HepG2 (cell line): ENCODE measurements at regions not wholly inside any gene's neighbourhood (a gene's known extent, or its start where the extent isn't known, plus 50 kb on each side); places are given as distances from the start of the nearest gene placed in this dataset.

Experiments used
- ATAC-seq: fragments of 200-7000 bp; cut with Tn5 transposase; 3 replicates; pipeline ENCODE4 v1.9.1; 2020; ENCODE audit warnings: mild to moderate bottlenecking, moderate library complexity
- BruUV-seq: library from RNA; stranded (reverse); fragments of 400-500 nt; replicated peaks from 2 replicates; lab custom pipeline; 2021; lab: Mats Ljungman, UMichigan
- CTCF ChIA-PET: fragments of 300-600 bp; formaldehyde crosslinking; extraction: SDS; loops from one replicate; lab custom pipeline; 2021; ENCODE audit warnings: low total read pairs, inconsistent platforms, low intra/inter-chr PET ratio; lab: Yijun Ruan, JAX
- POLR2A ChIA-PET: fragments of 350-600 bp; sonication (Branson Sonifier 250); formaldehyde crosslinking; loops from one replicate; lab custom pipeline; 2020; ENCODE audit warnings: antibody characterized with exemption, inconsistent platforms; lab: Yijun Ruan, JAX
- DNase-seq: peaks from one replicate; pipeline ENCODE4 v3.0.0-alpha.2; 2015; ENCODE audit warnings: low spot score
- FAIRE-seq: peaks from 3 replicates; lab custom pipeline; 2011; peaks lifted over from hg19 to GRCh38; lab: Jason Lieb, UNC
- H2AFZ ChIP-seq: one replicate; pipeline ENCODE4 v1.6.1; 2011; ENCODE audit warnings: low read length, inconsistent platforms
- H3K27ac ChIP-seq: fragments of 300-600 bp; 3 replicates; pipeline ENCODE4 v1.8.0; 2011; ENCODE audit warnings: mixed run types, mild to moderate bottlenecking, mixed read lengths, low read length, inconsistent platforms; ENCODE audit not compliant: insufficient read depth; ENCODE audit errors: extremely low read length
- H3K27me3 ChIP-seq, 2 experiments: fragments of 200-600 bp in 1 of 2; 2 replicates in 1 of 2; 3 replicates in 1 of 2; pipeline versions ENCODE4 v1.6.0 to v1.8.0; 2011; ENCODE audit warnings: low read length in 2 of 2, mild to moderate bottlenecking in 2 of 2, moderate library complexity in 2 of 2, inconsistent platforms in 1 of 2; ENCODE audit not compliant: insufficient read depth in 2 of 2, control insufficient read depth in 1 of 2
- H3K36me3 ChIP-seq, 2 experiments: fragments of 200-600 bp in 1 of 2; replicated peaks in 1 of 2; 2 replicates in 1 of 2; 3 replicates in 1 of 2; pipeline versions ENCODE4 v1.5.1 to v1.8.0; 2011; ENCODE audit warnings: low read length in 2 of 2, inconsistent platforms in 1 of 2; ENCODE audit not compliant: insufficient read depth in 2 of 2, control insufficient read depth in 1 of 2
- H3K4me1 ChIP-seq: 2 replicates; pipeline ENCODE4 v1.5.1; 2012; ENCODE audit warnings: low read length, inconsistent platforms; ENCODE audit not compliant: insufficient read depth
- H3K4me2 ChIP-seq: 2 replicates; pipeline ENCODE4 v1.6.0; 2011; ENCODE audit warnings: low read depth, low read length, inconsistent platforms
- H3K4me3 ChIP-seq, 3 experiments: fragments of 200-600 bp in 1 of 3; sonication (generic), shearing (Covaris generic) in 1 of 3; replicated peaks in 1 of 3; 2 replicates each; pipeline ENCODE4 v1.5.1; 2011 to 2016; ENCODE audit warnings: low read length in 3 of 3, inconsistent platforms in 2 of 3, low read depth in 2 of 3, mild to moderate bottlenecking in 2 of 3, control low read depth in 1 of 3, mixed read lengths in 1 of 3; ENCODE audit not compliant: insufficient read depth in 1 of 3
- H3K79me2 ChIP-seq: one replicate; pipeline ENCODE4 v1.6.1; 2011; ENCODE audit warnings: low read length, inconsistent platforms; ENCODE audit not compliant: insufficient read depth
- H3K9ac ChIP-seq: 2 replicates; pipeline ENCODE4 v1.6.0; 2011; ENCODE audit warnings: mild to moderate bottlenecking, low read depth, low read length, inconsistent platforms; ENCODE audit not compliant: insufficient read depth
- H3K9me3 ChIP-seq: 2 replicates; pipeline ENCODE4 v1.5.1; 2012; ENCODE audit warnings: mild to moderate bottlenecking, low read length
- H4K20me1 ChIP-seq: 2 replicates; pipeline ENCODE4 v1.6.0; 2011; ENCODE audit warnings: inconsistent platforms, mild to moderate bottlenecking, low read length, moderate library complexity; ENCODE audit not compliant: insufficient read depth
- GTF3A ChIP-seq: sonication (generic); formaldehyde crosslinking; conservative IDR thresholded peaks from 2 replicates; pipeline ENCODE4 v1.4.0; 2020; ENCODE audit warnings: mild to moderate bottlenecking, missing genetic modification reagents
- KAT8 ChIP-seq: IDR thresholded peaks from 2 replicates; pipeline ENCODE4 v1.6.1; 2016; ENCODE audit warnings: missing genetic modification reagents, missing compliant biosample characterization
- KDM1A ChIP-seq: IDR thresholded peaks from 2 replicates; pipeline ENCODE4 v1.6.1; 2016; ENCODE audit warnings: missing compliant biosample characterization
- KDM6A ChIP-seq: IDR thresholded peaks from 2 replicates; pipeline ENCODE4 v1.6.1; 2016; ENCODE audit warnings: low read depth
- PBX3 ChIP-seq: sonication (generic); formaldehyde crosslinking; IDR thresholded peaks from 2 replicates; pipeline ENCODE4 v1.8.1; 2023; ENCODE audit warnings: missing genetic modification reagents, inconsistent platforms, borderline replicate concordance
- PCBP1 ChIP-seq: fragments of 200-400 bp; formaldehyde crosslinking; IDR thresholded peaks from 2 replicates; pipeline ENCODE4 v1.6.1; 2017; ENCODE audit warnings: mild to moderate bottlenecking, low read depth, low read length, borderline replicate concordance
- RARG ChIP-seq: sonication (generic); formaldehyde crosslinking; IDR thresholded peaks from 2 replicates; pipeline ENCODE4 v1.4.0; 2020; ENCODE audit warnings: low read depth, mild to moderate bottlenecking, missing genetic modification reagents
- STAG1 ChIP-seq: sonication (generic); formaldehyde crosslinking; IDR thresholded peaks from 2 replicates; pipeline ENCODE4 v1.4.0; 2020; ENCODE audit warnings: missing genetic modification reagents
- TAF15 ChIP-seq: fragments of 200-400 bp; formaldehyde crosslinking; IDR thresholded peaks from one replicate; pipeline ENCODE4 v1.6.1; 2018; ENCODE audit warnings: mild to moderate bottlenecking, low read depth, low read length; ENCODE audit not compliant: poor library complexity, severe bottlenecking
- THAP11 ChIP-seq: IDR thresholded peaks from 2 replicates; pipeline ENCODE4 v1.6.1; 2016; ENCODE audit warnings: missing biosample characterization, missing genetic modification reagents
- THAP7 ChIP-seq: sonication (generic); formaldehyde crosslinking; IDR thresholded peaks from 2 replicates; pipeline ENCODE4 v1.8.1; 2023; ENCODE audit warnings: mild to moderate bottlenecking, missing genetic modification reagents
- ZNF558 ChIP-seq: sonication (generic); formaldehyde crosslinking; IDR thresholded peaks from 2 replicates; pipeline ENCODE4 v1.9.0; 2022; ENCODE audit warnings: mild to moderate bottlenecking, missing genetic modification reagents, borderline replicate concordance
- ZNF580 ChIP-seq: IDR thresholded peaks from 2 replicates; pipeline ENCODE4 v1.6.1; 2016; ENCODE audit warnings: low read depth, borderline replicate concordance
- ZNF7 ChIP-seq: IDR thresholded peaks from 2 replicates; pipeline ENCODE4 v1.6.1; 2016; ENCODE audit warnings: missing biosample characterization, missing genetic modification reagents
- ZNF704 ChIP-seq: sonication (generic); formaldehyde crosslinking; IDR thresholded peaks from 2 replicates; pipeline ENCODE4 v1.8.1; 2023; ENCODE audit warnings: mild to moderate bottlenecking, inconsistent platforms, moderate library complexity, missing genetic modification reagents, borderline replicate concordance
- ZNF782 ChIP-seq: sonication (generic); formaldehyde crosslinking; IDR thresholded peaks from 2 replicates; pipeline ENCODE4 v1.4.0; 2020; ENCODE audit warnings: missing genetic modification reagents, mild to moderate bottlenecking, borderline replicate concordance
- WGBS: methylation state at CpG from one replicate; pipeline ENCODE4 v1.1.6; 2017; ENCODE audit warnings: low lambda C conversion rate; 5-methylcytosine and 5-hydroxymethylcytosine counted together
- in situ Hi-C: cut with HindIII; loops from 2 replicates; pipeline ENCODE4 v1.10.0; 2017; ENCODE audit warnings: low pct_unique_long_range_greater_than_20kb; ENCODE audit not compliant: extremely low pct_ligation_motif_present
- intact Hi-C: fragments of 100-400 bp; cut with micrococcal nuclease; formaldehyde crosslinking; loops from one replicate; pipeline ENCODE4 v1.10.0; 2022; ENCODE audit not compliant: unreplicated experiment
- TF ChIP-seq, protein P1 (sequence below): sonication (generic); formaldehyde crosslinking; IDR thresholded peaks from 2 replicates; pipeline ENCODE4 v1.5.0; 2020; ENCODE audit warnings: mild to moderate bottlenecking, missing genetic modification reagents, moderate library complexity

- TF ChIP-seq THAP7 (CRISPR knock-in tag) (no peak), KDM1A (no peak), ZNF7 (CRISPR knock-in tag) (no peak), TAF15 (no peak), PBX3 (CRISPR knock-in tag) (no peak)
Observed at GRCh38 chr12:114167431-114167830, 201.3 kb upstream of the RBM19 start (continued).

GRCh38 chr12:114166362-114166761, 200.2 kb upstream of the RBM19 start:
- H3K27me3 ChIP-seq: no peaks in the 10 kb centered on the region; a peak in 2 of 5 replicates
- 19% methylated on average over 6 of the region's 7 CpGs for WGBS
- no peak overlapping the region for H3K4me2 ChIP-seq
- H3K36me3 ChIP-seq: no peaks in the 10 kb centered on the region
- intact Hi-C loops (loop anchor here (1.0 kb wide), 1 partner anchor 342 kb away; no protein-coding TSS in a partner anchor), in situ Hi-C loops (no loop called here)
- DNase-seq (peak; percentile 9), FAIRE-seq (no peak), ATAC-seq (peak; percentile 64)
- H3K79me2 ChIP-seq: no peaks in the 10 kb centered on the region
- BruUV-seq: no TSS peak
- TF ChIP-seq STAG1 (CRISPR knock-in tag) (peak; percentile 67), THAP11 (CRISPR knock-in tag) (no peak), GTF3A (CRISPR knock-in tag) (no peak), KDM6A (CRISPR knock-in tag) (no peak), KAT8 (CRISPR knock-in tag) (no peak), ZNF782 (CRISPR knock-in tag) (no peak), ZNF704 (no peak), ZNF580 (CRISPR knock-in tag) (no peak), PCBP1 (no peak), ZNF558 (CRISPR knock-in tag) (no peak), RARG (CRISPR knock-in tag) (no peak)
- TF ChIP-seq, protein P1, sequence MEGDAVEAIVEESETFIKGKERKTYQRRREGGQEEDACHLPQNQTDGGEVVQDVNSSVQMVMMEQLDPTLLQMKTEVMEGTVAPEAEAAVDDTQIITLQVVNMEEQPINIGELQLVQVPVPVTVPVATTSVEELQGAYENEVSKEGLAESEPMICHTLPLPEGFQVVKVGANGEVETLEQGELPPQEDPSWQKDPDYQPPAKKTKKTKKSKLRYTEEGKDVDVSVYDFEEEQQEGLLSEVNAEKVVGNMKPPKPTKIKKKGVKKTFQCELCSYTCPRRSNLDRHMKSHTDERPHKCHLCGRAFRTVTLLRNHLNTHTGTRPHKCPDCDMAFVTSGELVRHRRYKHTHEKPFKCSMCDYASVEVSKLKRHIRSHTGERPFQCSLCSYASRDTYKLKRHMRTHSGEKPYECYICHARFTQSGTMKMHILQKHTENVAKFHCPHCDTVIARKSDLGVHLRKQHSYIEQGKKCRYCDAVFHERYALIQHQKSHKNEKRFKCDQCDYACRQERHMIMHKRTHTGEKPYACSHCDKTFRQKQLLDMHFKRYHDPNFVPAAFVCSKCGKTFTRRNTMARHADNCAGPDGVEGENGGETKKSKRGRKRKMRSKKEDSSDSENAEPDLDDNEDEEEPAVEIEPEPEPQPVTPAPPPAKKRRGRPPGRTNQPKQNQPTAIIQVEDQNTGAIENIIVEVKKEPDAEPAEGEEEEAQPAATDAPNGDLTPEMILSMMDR: peak; percentile 60
- no peak overlapping the region for H3K9ac ChIP-seq
- no peak overlapping the region for H2AFZ ChIP-seq
- H3K4me1 ChIP-seq: no peaks in the 10 kb centered on the region
- H4K20me1 ChIP-seq: no peaks in the 10 kb centered on the region
- POLR2A ChIA-PET: no interaction called here
- CTCF ChIA-PET: interaction anchor here (1.5 kb wide), 1 partner anchor 310 kb away, joined by 7 read pairs; no protein-coding TSS in a partner anchor
- no peaks in the 10 kb centered on the region for H3K9me3 ChIP-seq
- no peak overlapping the region for H3K4me3 ChIP-seq
- H3K27ac ChIP-seq: no peak overlapping the region
